WTC11 (cell line): ENCODE measurements at regions not wholly inside any gene's neighbourhood (a gene's known extent, or its start where the extent isn't known, plus 50 kb on each side); places are given as distances from the start of the nearest gene placed in this dataset.

Experiments used
- ATAC-seq: fragments of 200-7000 bp; cut with Tn5 transposase; 2 replicates; pipeline ENCODE4 v1.10.0; 2021; ENCODE audit warnings: mild to moderate bottlenecking, moderate library complexity
- CTCF ChIA-PET: fragments of 300-600 bp; sonication (Branson Sonifier 250); formaldehyde crosslinking; loops from one replicate; lab custom pipeline; 2021; ENCODE audit warnings: antibody characterized with exemption; lab: Charles Lee
- POLR2A ChIA-PET: fragments of 350-600 bp; sonication (Branson Sonifier 250); formaldehyde crosslinking; loops from one replicate; lab custom pipeline; 2021; ENCODE audit warnings: antibody characterized with exemption; lab: Charles Lee
- DNase-seq: peaks from one replicate; pipeline ENCODE4 v3.0.0; 2021; ENCODE audit warnings: low spot score
- H3K27ac Mint-ChIP-seq: 2 replicates; pipeline ENCODE4 v1.8.0; 2021; ENCODE audit warnings: mixed read lengths
- H3K27me3 Mint-ChIP-seq: 2 replicates; pipeline ENCODE4 v1.8.0; 2021; ENCODE audit warnings: low read depth, mild to moderate bottlenecking, moderate library complexity, mixed read lengths
- H3K36me3 Mint-ChIP-seq: 2 replicates; pipeline ENCODE4 v1.8.0; 2021; ENCODE audit warnings: mixed read lengths
- H3K4me1 Mint-ChIP-seq: 2 replicates; pipeline ENCODE4 v1.8.0; 2022; ENCODE audit warnings: mixed read lengths
- H3K4me3 Mint-ChIP-seq: 2 replicates; pipeline ENCODE4 v1.8.0; 2021; ENCODE audit warnings: mild to moderate bottlenecking, moderate library complexity, mixed read lengths
- H3K9me3 Mint-ChIP-seq: 2 replicates; pipeline ENCODE4 v1.8.0; 2021; ENCODE audit warnings: mixed read lengths
- CTCF ChIP-seq: fragments of 200-600 bp; IDR thresholded peaks from 2 replicates; pipeline ENCODE4 v1.8.0; 2022; ENCODE audit warnings: antibody characterized with exemption
- GRHL2 ChIP-seq: fragments of 250-450 bp; sonication (Bioruptor Pico); IDR thresholded peaks from 2 replicates; pipeline ENCODE4 v1.8.0; 2022; ENCODE audit warnings: mild to moderate bottlenecking, moderate library complexity; ENCODE audit not compliant: insufficient replicate concordance, severe bottlenecking
- IRF1 ChIP-seq: sonication (generic); formaldehyde crosslinking; IDR thresholded peaks from 2 replicates; pipeline ENCODE4 v1.8.0; 2023; ENCODE audit warnings: missing genetic modification reagents
- JAZF1 ChIP-seq: fragments of 250-450 bp; sonication (Bioruptor Pico); IDR thresholded peaks from 2 replicates; pipeline ENCODE4 v1.9.0; 2021; ENCODE audit warnings: moderate library complexity, mild to moderate bottlenecking, inconsistent platforms
- MLX ChIP-seq: sonication (generic); formaldehyde crosslinking; IDR thresholded peaks from 2 replicates; pipeline ENCODE4 v1.8.1; 2023; ENCODE audit warnings: mild to moderate bottlenecking, missing genetic modification reagents, moderate library complexity
- ZNF219 ChIP-seq: sonication (generic); formaldehyde crosslinking; IDR thresholded peaks from 2 replicates; pipeline ENCODE4 v1.8.0; 2023; ENCODE audit warnings: missing genetic modification reagents, mild to moderate bottlenecking, borderline replicate concordance
- ZNF281 ChIP-seq: sonication (generic); formaldehyde crosslinking; IDR thresholded peaks from 2 replicates; pipeline ENCODE4 v1.8.0; 2023; ENCODE audit warnings: mild to moderate bottlenecking, missing genetic modification reagents

GRCh38 chr7:47690902-47691558 lies 109.1 kb upstream of the TNS3 start:
- DNase-seq: no peak
- Mint-ChIP-seq H3K27ac (no peak overlapping the region), H3K9me3 (no peaks in the 10 kb centered on the region), H3K4me1 (no peaks in the 10 kb centered on the region), H3K27me3 (no peaks in the 10 kb centered on the region; the same call in 1 of the 2 replicates), H3K36me3 (no peaks in the 10 kb centered on the region), H3K4me3 (no peak overlapping the region)
- no peak for ATAC-seq
- no peak for TF ChIP-seq CTCF
- ChIA-PET CTCF (no interaction called here), POLR2A (interaction anchor here (0.6 kb wide), 1 partner anchor 70 kb away, joined by 3 read pairs; no protein-coding TSS in a partner anchor)

- POLR2A ChIA-PET: no interaction called here
- ATAC-seq: no peak
Measured at GRCh38 chr7:47689558-47689957, 107.6 kb upstream of the TNS3 start.

More at GRCh38 chr7:47689558-47689957, 107.6 kb upstream of the TNS3 start:
- Mint-ChIP-seq H3K4me1 (no peaks in the 10 kb centered on the region), H3K36me3 (no peaks in the 10 kb centered on the region), H3K9me3 (no peaks in the 10 kb centered on the region), H3K27me3 (no peaks in the 10 kb centered on the region; the same call in 1 of the 2 replicates), H3K4me3 (no peak overlapping the region), H3K27ac (no peak overlapping the region)
- CTCF ChIA-PET: no interaction called here
- TF ChIP-seq MLX: no peak
- no peak for TF ChIP-seq ZNF219
- no peak for TF ChIP-seq GRHL2 (CRISPR knock-in tag)
- no peak for TF ChIP-seq JAZF1 (CRISPR knock-in tag)
- no peak for TF ChIP-seq IRF1 (CRISPR knock-in tag)
- TF ChIP-seq ZNF281: no peak
- no peak for TF ChIP-seq CTCF
- DNase-seq: no peak
